GM12801 (cell line): ENCODE measurements at regions not wholly inside any gene's neighbourhood (a gene's known extent, or its start where the extent isn't known, plus 50 kb on each side); places are given as distances from the start of the nearest gene placed in this dataset.

Experiments
- TF ChIP-seq, protein P1 (sequence below): IDR thresholded peaks from one replicate; pipeline ENCODE4 v1.5.1; 2011; ENCODE audit warnings: control low read depth; ENCODE audit not compliant: insufficient read length; ENCODE audit errors: extremely low read depth

DNA sequence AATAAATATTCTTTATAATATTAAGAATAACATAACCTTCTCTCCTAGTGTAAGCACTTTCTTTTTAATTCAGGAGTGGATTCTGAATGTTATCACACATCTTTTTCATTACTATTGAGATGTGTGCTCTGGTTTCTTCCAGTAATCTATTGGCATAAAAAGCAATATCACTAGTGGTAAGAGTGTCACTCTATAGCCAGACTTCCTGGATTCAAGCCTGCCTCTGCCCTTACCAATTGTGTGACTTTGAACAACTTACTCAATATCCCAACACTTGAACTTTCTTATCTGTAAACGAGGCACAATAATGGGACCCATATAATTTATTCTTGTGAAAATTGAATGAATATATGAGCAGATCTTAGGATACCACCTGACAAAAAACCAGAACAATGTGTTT is 71.0 kb downstream of the SEM1 start:
- TF ChIP-seq, protein P1, sequence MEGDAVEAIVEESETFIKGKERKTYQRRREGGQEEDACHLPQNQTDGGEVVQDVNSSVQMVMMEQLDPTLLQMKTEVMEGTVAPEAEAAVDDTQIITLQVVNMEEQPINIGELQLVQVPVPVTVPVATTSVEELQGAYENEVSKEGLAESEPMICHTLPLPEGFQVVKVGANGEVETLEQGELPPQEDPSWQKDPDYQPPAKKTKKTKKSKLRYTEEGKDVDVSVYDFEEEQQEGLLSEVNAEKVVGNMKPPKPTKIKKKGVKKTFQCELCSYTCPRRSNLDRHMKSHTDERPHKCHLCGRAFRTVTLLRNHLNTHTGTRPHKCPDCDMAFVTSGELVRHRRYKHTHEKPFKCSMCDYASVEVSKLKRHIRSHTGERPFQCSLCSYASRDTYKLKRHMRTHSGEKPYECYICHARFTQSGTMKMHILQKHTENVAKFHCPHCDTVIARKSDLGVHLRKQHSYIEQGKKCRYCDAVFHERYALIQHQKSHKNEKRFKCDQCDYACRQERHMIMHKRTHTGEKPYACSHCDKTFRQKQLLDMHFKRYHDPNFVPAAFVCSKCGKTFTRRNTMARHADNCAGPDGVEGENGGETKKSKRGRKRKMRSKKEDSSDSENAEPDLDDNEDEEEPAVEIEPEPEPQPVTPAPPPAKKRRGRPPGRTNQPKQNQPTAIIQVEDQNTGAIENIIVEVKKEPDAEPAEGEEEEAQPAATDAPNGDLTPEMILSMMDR = no peak

DNA sequence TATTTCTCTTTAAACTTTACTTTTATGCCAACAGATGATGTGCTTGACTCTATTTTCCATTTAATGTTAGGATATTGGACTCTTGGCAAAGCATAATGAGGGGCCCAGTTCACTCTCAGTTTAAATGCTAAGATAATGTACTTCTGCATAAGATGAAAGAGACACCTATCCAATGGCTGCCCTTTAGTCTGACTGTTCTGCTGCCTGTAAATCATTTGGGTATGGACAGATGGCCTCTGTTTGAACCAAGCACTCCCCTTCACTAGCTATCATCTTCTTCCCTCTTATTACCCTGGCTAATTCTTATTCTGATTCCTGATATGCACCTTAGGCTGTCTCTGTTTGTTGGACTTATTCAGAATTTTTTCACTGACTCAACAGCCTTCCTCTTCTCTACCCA is 72.1 kb downstream of the SEM1 start:
- TF ChIP-seq, protein P1 = no peak

DNA sequence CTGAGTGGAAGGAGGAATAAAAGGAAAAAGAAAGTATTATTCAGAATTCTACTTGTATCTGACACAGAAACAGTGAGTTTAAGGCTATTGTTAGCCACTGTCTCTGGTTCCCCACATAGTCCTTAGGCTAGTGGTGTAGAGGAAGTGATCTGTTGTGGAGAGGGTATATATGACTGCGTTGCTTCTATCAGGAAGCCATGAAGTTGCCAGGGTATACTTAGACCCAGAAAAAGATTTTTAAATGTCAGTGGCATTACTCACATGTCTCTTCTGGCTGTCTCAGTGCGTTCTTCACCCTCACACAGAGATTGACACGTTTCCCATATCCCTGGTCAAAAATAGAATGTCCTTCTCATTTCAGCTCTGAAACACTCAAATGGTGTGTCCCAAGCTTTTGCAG is 72.7 kb downstream of the SEM1 start:
- TF ChIP-seq, protein P1 = no peak

DNA sequence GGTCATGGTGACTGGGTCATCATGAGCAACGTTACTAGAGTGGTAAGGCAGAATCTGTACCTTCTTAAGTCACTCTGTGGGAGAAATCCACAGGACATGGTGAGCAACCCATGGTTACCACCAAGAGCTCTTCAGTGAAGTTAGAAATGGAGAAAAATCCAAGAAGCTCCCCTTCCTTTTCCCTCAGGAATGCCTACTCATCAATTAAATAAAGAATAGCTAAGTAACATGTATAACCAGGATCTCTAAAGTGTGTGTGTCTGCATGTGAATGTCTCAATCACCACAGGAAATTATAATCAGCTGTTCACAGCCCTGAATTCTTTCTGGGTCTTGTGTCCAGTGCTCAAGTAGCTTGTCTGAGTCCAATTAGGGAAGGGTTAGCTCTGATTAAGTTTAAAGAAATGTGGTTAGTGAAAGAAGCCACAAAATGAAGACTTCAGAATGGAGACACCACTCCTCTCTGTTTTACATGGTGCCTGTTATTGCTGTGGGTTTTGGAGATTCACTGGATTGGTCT is 73.2 kb downstream of the SEM1 start:
- TF ChIP-seq, protein P1 = no peak

DNA sequence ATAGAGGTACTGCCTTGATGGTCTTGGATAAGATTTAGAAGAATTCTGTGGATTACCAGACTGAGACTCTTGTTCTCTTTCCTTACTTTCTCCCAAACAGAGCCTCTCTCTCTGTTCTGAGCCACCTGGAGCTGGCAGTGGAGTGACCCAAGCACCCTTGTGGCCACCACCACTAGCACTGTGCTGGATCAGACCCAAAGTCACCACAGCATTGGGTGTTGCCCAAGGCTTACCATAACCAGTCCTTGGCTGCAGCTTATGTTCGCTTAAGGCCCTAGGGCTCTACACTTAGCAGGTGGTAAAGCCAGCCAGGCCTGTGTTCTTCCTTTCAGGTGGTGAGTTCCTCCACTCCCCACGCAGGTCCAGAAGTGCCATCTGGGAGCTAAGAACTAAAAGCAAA is 79.8 kb downstream of the SEM1 start:
- TF ChIP-seq, protein P1 = no peak

DNA sequence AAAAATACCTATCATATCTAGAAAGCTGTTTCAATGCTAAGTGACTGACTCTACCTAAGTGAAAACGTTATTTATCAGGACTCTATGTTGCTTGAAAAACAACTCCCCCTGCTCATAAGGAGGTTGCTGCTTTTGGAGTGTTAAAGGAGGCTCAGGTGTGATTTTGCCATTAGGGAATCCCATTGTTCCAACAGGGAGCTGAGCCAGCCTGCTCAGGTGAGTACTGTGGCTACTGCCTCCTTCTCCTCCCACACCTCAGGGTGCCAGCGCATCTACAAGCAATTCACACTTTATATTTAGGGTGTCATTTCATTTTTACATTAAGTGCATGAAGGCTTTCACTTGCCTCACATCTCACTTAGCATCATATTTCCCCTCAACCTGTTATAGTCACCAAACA is 84.7 kb downstream of the SEM1 start:
- TF ChIP-seq, protein P1 = no peak

DNA sequence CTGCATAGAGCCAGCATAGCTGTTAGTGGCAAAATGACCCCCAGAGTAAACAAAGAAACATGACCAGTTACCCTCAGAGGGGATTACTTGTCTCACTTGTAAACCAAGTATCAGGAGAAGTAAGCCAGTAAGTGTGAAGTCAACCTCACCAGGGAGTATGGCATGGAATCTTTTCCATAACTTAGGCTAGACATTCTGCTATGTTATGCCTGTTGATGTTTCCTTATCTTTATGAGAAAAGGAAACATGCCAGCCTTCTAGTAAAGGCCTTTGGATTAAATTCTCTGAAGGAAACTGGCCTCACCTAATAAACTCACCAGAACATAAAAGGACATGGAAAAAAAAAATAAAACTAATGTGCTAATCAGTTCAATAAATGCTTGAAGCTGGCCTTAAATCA is 87.7 kb downstream of the SEM1 start:
- TF ChIP-seq, protein P1 = no peak
